ENCODE measurements at regions not wholly inside any gene's neighbourhood (a gene's known extent, or its start where the extent isn't known, plus 50 kb on each side); places are given as distances from the start of the nearest gene placed in this dataset.

DNA sequence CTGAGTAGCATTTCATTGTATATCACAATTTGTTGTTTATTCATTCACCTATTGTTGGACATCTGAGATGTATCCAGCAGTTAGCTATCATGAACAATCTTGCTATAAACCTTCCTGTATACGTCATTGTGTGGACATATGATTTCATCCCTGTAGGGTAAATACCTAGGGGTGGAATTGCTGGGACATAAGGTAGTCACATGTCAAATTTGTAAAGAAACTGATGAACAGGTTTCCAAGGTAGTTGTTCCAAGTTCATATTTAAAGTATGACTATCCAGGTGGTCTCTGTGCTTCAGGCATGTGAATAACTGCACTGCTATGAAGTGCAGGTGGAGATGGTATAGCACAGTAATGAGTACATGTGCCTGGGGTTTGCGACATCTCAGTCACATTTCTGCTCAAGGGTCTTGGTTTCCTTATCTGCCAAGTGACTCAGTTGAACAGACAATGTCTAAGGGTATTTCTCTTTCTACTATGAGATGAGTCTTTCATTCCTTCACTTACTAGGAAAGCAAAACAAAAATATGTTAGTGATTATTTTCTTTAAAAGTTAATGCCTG is 229.0 kb upstream of the HES1 start:
- TF ChIP-seq CTCF (IDR thresholded peaks at IDR 0.05), result no peak
- TF ChIP-seq POLR2AphosphoS5 (IDR thresholded peaks at IDR 0.05), result no peak
- no peak for TF ChIP-seq POLR2A (IDR thresholded peaks at IDR 0.05)
